Kidney (tissue), 13 donors: ENCODE measurements at regions not wholly inside any gene's neighbourhood (a gene's known extent, or its start where the extent isn't known, plus 50 kb on each side); places are given as distances from the start of the nearest gene placed in this dataset.

Source experiments
- DNase-seq, 5 donors: peaks; one replicate each; pipeline ENCODE4 v3.0.0-alpha.2; 2013 to 2020
- FAIRE-seq: peaks from 2 replicates; lab custom pipeline; 2012; peaks lifted over from hg19 to GRCh38; lab: Jason Lieb, UNC
- H3K27ac ChIP-seq, 2 donors: one replicate each; pipeline ENCODE4 v1.7.0; 2013; ENCODE audit warnings: low read depth in 2 of 2, low read length in 2 of 2, inconsistent platforms in 1 of 2
- H3K27me3 ChIP-seq: one replicate; pipeline ENCODE4 v1.7.1; 2013; ENCODE audit warnings: low read length, inconsistent platforms; ENCODE audit not compliant: control insufficient read depth, insufficient read depth
- H3K36me3 ChIP-seq, 3 donors: one replicate each; pipeline versions ENCODE4 v1.7.0 to v1.7.1; 2013; ENCODE audit warnings: low read length in 3 of 3, control low read depth in 1 of 3, inconsistent platforms in 1 of 3; ENCODE audit not compliant: insufficient read depth in 3 of 3, control insufficient read depth in 2 of 3
- H3K4me1 ChIP-seq, 3 donors: one replicate each; pipeline versions ENCODE4 v1.7.0 to v1.7.1; 2013; ENCODE audit warnings: low read length in 3 of 3, inconsistent platforms in 1 of 3, low read depth in 1 of 3; ENCODE audit not compliant: control insufficient read depth in 2 of 3, insufficient read depth in 2 of 3
- H3K4me3 ChIP-seq, 3 donors: one replicate each; pipeline versions ENCODE4 v1.7.0 to v1.8.1; 2013; ENCODE audit warnings: low read length in 3 of 3, control low read depth in 1 of 3, inconsistent platforms in 1 of 3
- H3K9ac ChIP-seq, 3 donors: one replicate each; pipeline versions ENCODE4 v1.7.0 to v1.7.1; 2013; ENCODE audit warnings: low read length in 3 of 3, control low read depth in 1 of 3, inconsistent platforms in 1 of 3
- H3K9me3 ChIP-seq, 3 donors: one replicate each; pipeline versions ENCODE4 v1.7.0 to v1.7.1; 2013; ENCODE audit warnings: low read length in 3 of 3, control low read depth in 1 of 3, inconsistent platforms in 1 of 3; ENCODE audit not compliant: control insufficient read depth in 2 of 3, insufficient read depth in 1 of 3
- CTCF ChIP-seq: IDR thresholded peaks from 3 replicates; pipeline ENCODE4 v1.5.1; 2012; ENCODE audit warnings: mild to moderate bottlenecking, moderate library complexity, borderline replicate concordance; ENCODE audit not compliant: insufficient read depth; ENCODE audit errors: extremely low read depth
- intact Hi-C: fragments of 100-400 bp; cut with DNase I; formaldehyde crosslinking; loops from one replicate; pipeline ENCODE4 v1.11.1; 2022
- donor health status: control.
- donor health status: control.
- donor health status: control.
- donor health status: control.
- donor health status: control.
- donor health status: DM: yes; HTN: yes; CAD: no.
- donor health status: Normal renal cell carcinoma (clear cell type).

GRCh38 chr4:106595906-106596305 lies 227.3 kb upstream of the GIMD1 start:
- TF ChIP-seq CTCF: no peak
- FAIRE-seq (no peak), DNase-seq (no peak)
- H3K4me1 ChIP-seq: no peaks in the 10 kb centered on the region
- H3K27me3 ChIP-seq: no peaks in the 10 kb centered on the region
- H3K27ac ChIP-seq: no peak overlapping the region
- no peaks in the 10 kb centered on the region for H3K9me3 ChIP-seq
- no peak overlapping the region for H3K4me3 ChIP-seq
- no peak overlapping the region for H3K9ac ChIP-seq
- intact Hi-C loops: no loop called here
- H3K36me3 ChIP-seq: no peaks in the 10 kb centered on the region

GRCh38 chr4:106594291-106594952 lies 225.8 kb upstream of the GIMD1 start:
- DNase-seq (no peak), FAIRE-seq (no peak)
- no peaks in the 10 kb centered on the region for H3K27me3 ChIP-seq
- no peaks in the 10 kb centered on the region for H3K9me3 ChIP-seq
- H3K27ac ChIP-seq: no peak overlapping the region
- H3K4me3 ChIP-seq: no peak overlapping the region
- H3K36me3 ChIP-seq: no peaks in the 10 kb centered on the region
- no peak overlapping the region for H3K9ac ChIP-seq
- no peaks in the 10 kb centered on the region for H3K4me1 ChIP-seq
- intact Hi-C loops: no loop called here
- TF ChIP-seq CTCF: no peak

- Histone ChIP-seq H3K4me3 (no peak overlapping the region), H3K36me3 (no peaks in the 10 kb centered on the region), H3K27ac (no peak overlapping the region), H3K9ac (no peak overlapping the region), H3K9me3 (no peaks in the 10 kb centered on the region), H3K27me3 (no peaks in the 10 kb centered on the region), H3K4me1 (no peaks in the 10 kb centered on the region)
- FAIRE-seq: no peak
- no peak for DNase-seq
- intact Hi-C loops: no loop called here
- TF ChIP-seq CTCF: no peak
Observed at GRCh38 chr4:106588891-106589290, 220.3 kb upstream of the GIMD1 start.

- no peaks in the 10 kb centered on the region for H3K9me3 ChIP-seq
- H3K4me3 ChIP-seq: no peak overlapping the region
- no peak overlapping the region for H3K27ac ChIP-seq
- DNase-seq (peak in 1 of 5 donors; percentile 13), FAIRE-seq (no peak)
- no peaks in the 10 kb centered on the region for H3K4me1 ChIP-seq
- H3K27me3 ChIP-seq: no peaks in the 10 kb centered on the region
- no peak overlapping the region for H3K9ac ChIP-seq
- intact Hi-C loops: no loop called here
- no peaks in the 10 kb centered on the region for H3K36me3 ChIP-seq
- no peak for TF ChIP-seq CTCF
Observed at GRCh38 chr4:106587558-106587957, 219.0 kb upstream of the GIMD1 start.
